Trophoblast cell (in vitro differentiated cells and primary cell): ENCODE measurements at regions not wholly inside any gene's neighbourhood (a gene's known extent, or its start where the extent isn't known, plus 50 kb on each side); places are given as distances from the start of the nearest gene placed in this dataset.
A peak's percentile ranks its signal among the peaks of the same experiment; 100 is the strongest.

Experiments
- DNase-seq, 2 donors: peaks; one replicate each; pipeline ENCODE4 v3.0.0-alpha.2; 2016
- H2AFZ ChIP-seq: 2 replicates; pipeline ENCODE4 v1.6.1; 2013; ENCODE audit warnings: low read length, moderate library complexity, mild to moderate bottlenecking; ENCODE audit not compliant: insufficient read depth, poor library complexity
- H2AK5ac ChIP-seq: 2 replicates; pipeline ENCODE4 v1.6.1; 2013; ENCODE audit warnings: mild to moderate bottlenecking, low read length
- H2BK120ac ChIP-seq: 2 replicates; pipeline ENCODE4 v1.6.1; 2013; ENCODE audit warnings: low read length, mild to moderate bottlenecking, moderate library complexity; ENCODE audit not compliant: insufficient read depth, poor library complexity
- H2BK12ac ChIP-seq: 2 replicates; pipeline ENCODE4 v1.6.1; 2013; ENCODE audit warnings: mild to moderate bottlenecking, low read length, moderate library complexity
- H2BK5ac ChIP-seq: 2 replicates; pipeline ENCODE4 v1.6.1; 2013; ENCODE audit warnings: low read length, low read depth, moderate library complexity, mild to moderate bottlenecking; ENCODE audit not compliant: poor library complexity
- H3K14ac ChIP-seq: 2 replicates; pipeline ENCODE4 v1.6.1; 2013; ENCODE audit warnings: mild to moderate bottlenecking, low read length
- H3K18ac ChIP-seq: 2 replicates; pipeline ENCODE4 v1.6.1; 2013; ENCODE audit warnings: mild to moderate bottlenecking, low read length
- H3K23ac ChIP-seq: 2 replicates; pipeline ENCODE4 v1.6.1; 2013; ENCODE audit warnings: low read length
- H3K27ac ChIP-seq: 2 replicates; pipeline ENCODE4 v1.5.1; 2013; ENCODE audit warnings: low read depth, mild to moderate bottlenecking, inconsistent platforms, low read length, moderate library complexity
- H3K27me3 ChIP-seq: 2 replicates; pipeline ENCODE4 v1.6.1; 2013; ENCODE audit warnings: inconsistent platforms, mild to moderate bottlenecking, low read length, moderate library complexity; ENCODE audit not compliant: insufficient read depth
- H3K36me3 ChIP-seq, 2 experiments: 1 replicate in 1 of 2; 2 replicates in 1 of 2; pipeline ENCODE4 v1.6.1; 2013; ENCODE audit warnings: low read length in 2 of 2, mild to moderate bottlenecking in 2 of 2, moderate library complexity in 1 of 2; ENCODE audit not compliant: insufficient read depth in 2 of 2, control insufficient read depth in 1 of 2
- H3K4ac ChIP-seq: 2 replicates; pipeline ENCODE4 v1.6.1; 2013; ENCODE audit warnings: low read depth, mild to moderate bottlenecking, low read length, moderate library complexity
- H3K4me1 ChIP-seq, 2 experiments: 1 replicate in 1 of 2; 2 replicates in 1 of 2; pipeline ENCODE4 v1.6.1; 2013; ENCODE audit warnings: low read length in 2 of 2, mild to moderate bottlenecking in 2 of 2, moderate library complexity in 1 of 2; ENCODE audit not compliant: insufficient read depth in 2 of 2, control insufficient read depth in 1 of 2
- H3K4me2 ChIP-seq: 2 replicates; pipeline ENCODE4 v1.6.1; 2013; ENCODE audit warnings: inconsistent platforms, mild to moderate bottlenecking, low read length, moderate library complexity
- H3K4me3 ChIP-seq: 2 replicates; pipeline ENCODE4 v1.5.1; 2013; ENCODE audit warnings: mild to moderate bottlenecking, low read depth, low read length, inconsistent platforms
- H3K79me1 ChIP-seq: one replicate; pipeline ENCODE4 v1.6.1; 2013; ENCODE audit warnings: low read length
- H3K79me2 ChIP-seq: 2 replicates; pipeline ENCODE4 v1.6.1; 2013; ENCODE audit warnings: low read length, mild to moderate bottlenecking; ENCODE audit not compliant: control insufficient read depth, insufficient read depth, poor library complexity
- H3K9ac ChIP-seq: 2 replicates; pipeline ENCODE4 v1.6.1; 2013; ENCODE audit warnings: mild to moderate bottlenecking, low read length
- H3K9me3 ChIP-seq: 2 replicates; pipeline ENCODE4 v1.6.1; 2013; ENCODE audit warnings: low read depth, mild to moderate bottlenecking, control low read depth, inconsistent platforms, low read length; ENCODE audit not compliant: insufficient read depth
- H4K12ac ChIP-seq: 2 replicates; pipeline ENCODE4 v1.6.1; 2013; ENCODE audit warnings: low read depth, mild to moderate bottlenecking, low read length, moderate library complexity
- H4K8ac ChIP-seq: 2 replicates; pipeline ENCODE4 v1.6.1; 2013; ENCODE audit warnings: low read depth, mild to moderate bottlenecking, low read length, moderate library complexity
- H4K91ac ChIP-seq: one replicate; pipeline ENCODE4 v1.6.1; 2013; ENCODE audit warnings: low read depth, mild to moderate bottlenecking, low read length, moderate library complexity
- WGBS: extraction: QIAGEN DNeasy Blood & Tissue Kit; methylation state at CpG from one replicate; pipeline ENCODE4 v1.1.7; 2013; ENCODE audit warnings: missing lambda C conversion rate; ENCODE audit not compliant: insufficient read length, insufficient coverage; ENCODE audit errors: extremely low coverage; 5-methylcytosine and 5-hydroxymethylcytosine counted together

- no peak overlapping the region for H3K18ac ChIP-seq
- no CpG with 5 or more reads among the region's 8 CpGs for WGBS
- DNase-seq: peak; percentile 73 to 81
Observed at GRCh38 chr3:127462111-127462655, 128.3 kb downstream of the TPRA1 start.

GRCh38 chr3:127461286-127461910 lies 129.1 kb downstream of the TPRA1 start:
- H3K14ac ChIP-seq: no peak overlapping the region
- no peak overlapping the region for H3K18ac ChIP-seq
- peaks cover 9% of the 10 kb centered on the region for H3K27me3 ChIP-seq
- H3K4me3 ChIP-seq: no peak overlapping the region
- DNase-seq: no peak
- H2BK12ac ChIP-seq: no peak overlapping the region
- no peak overlapping the region for H4K12ac ChIP-seq
- no peak overlapping the region for H2BK5ac ChIP-seq
- H2AFZ ChIP-seq: no peak overlapping the region
- H3K27ac ChIP-seq: no peak overlapping the region
- peaks cover 2% of the 10 kb centered on the region for H3K9me3 ChIP-seq
- H4K8ac ChIP-seq: no peak overlapping the region
- no peak overlapping the region for H2BK120ac ChIP-seq
- H3K79me1 ChIP-seq: no peaks in the 10 kb centered on the region
- H2AK5ac ChIP-seq: no peak overlapping the region
- no CpG with 5 or more reads among the region's 10 CpGs for WGBS
- H3K9ac ChIP-seq: no peak overlapping the region
- no peak overlapping the region for H3K23ac ChIP-seq
- no peaks in the 10 kb centered on the region for H3K79me2 ChIP-seq
- no peaks in the 10 kb centered on the region for H3K36me3 ChIP-seq
- H3K4me1 ChIP-seq: peaks cover 4 to 5% of the 10 kb centered on the region in 2 experiments
- no peak overlapping the region for H3K4me2 ChIP-seq
- H3K4ac ChIP-seq: no peak overlapping the region
- no peak overlapping the region for H4K91ac ChIP-seq

More at GRCh38 chr3:127462111-127462655, 128.3 kb downstream of the TPRA1 start:
- Histone ChIP-seq H3K27me3 (peaks cover 6% of the 10 kb centered on the region), H3K4me3 (no peak overlapping the region), H3K79me1 (no peaks in the 10 kb centered on the region), H2AFZ (no peak overlapping the region), H2AK5ac (no peak overlapping the region), H3K4me2 (no peak overlapping the region), H4K91ac (no peak overlapping the region), H3K36me3 (no peaks in the 10 kb centered on the region), H3K9ac (no peak overlapping the region), H3K79me2 (no peaks in the 10 kb centered on the region), H3K23ac (no peak overlapping the region), H4K8ac (no peak overlapping the region), H2BK12ac (no peak overlapping the region), H2BK120ac (no peak overlapping the region), H3K27ac (no peak overlapping the region), H2BK5ac (no peak overlapping the region), H4K12ac (no peak overlapping the region), H3K14ac (no peak overlapping the region), H3K4me1 (peaks cover under 1% of the 10 kb centered on the region in 2 experiments), H3K9me3 (peaks cover 2% of the 10 kb centered on the region), H3K4ac (no peak overlapping the region)

DNA sequence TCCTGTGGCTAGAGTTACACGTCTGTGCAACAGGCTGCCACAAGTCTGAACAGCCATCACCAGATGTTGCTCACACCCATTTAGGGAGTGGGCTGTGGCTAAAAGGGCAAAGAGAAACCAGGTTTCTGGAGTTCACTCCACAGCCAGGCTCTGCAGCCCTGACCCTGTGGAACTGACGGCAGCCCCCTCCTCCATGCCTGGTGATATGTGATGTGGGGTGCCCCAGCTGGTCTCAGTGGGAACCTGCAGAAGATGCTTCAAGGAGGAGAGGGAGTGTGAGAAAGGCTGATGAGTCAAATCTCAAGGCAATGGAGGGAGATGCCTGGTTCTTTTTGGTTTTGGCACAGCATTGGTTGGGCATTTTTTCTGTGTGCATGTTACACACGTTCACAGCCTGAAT lies 130.6 kb downstream of the TPRA1 start:
- no peak overlapping the region for H4K12ac ChIP-seq
- H3K36me3 ChIP-seq: no peaks in the 10 kb centered on the region
- H3K27me3 ChIP-seq: peaks cover 9% of the 10 kb centered on the region
- H3K27ac ChIP-seq: no peak overlapping the region
- H2BK120ac ChIP-seq: no peak overlapping the region
- no peak overlapping the region for H3K4ac ChIP-seq
- H4K8ac ChIP-seq: no peak overlapping the region
- no peaks in the 10 kb centered on the region for H3K79me1 ChIP-seq
- DNase-seq: no peak
- H3K79me2 ChIP-seq: no peaks in the 10 kb centered on the region
- H3K4me3 ChIP-seq: no peak overlapping the region
- peaks cover 2% of the 10 kb centered on the region for H3K9me3 ChIP-seq
- no peak overlapping the region for H3K23ac ChIP-seq
- H3K4me1 ChIP-seq: peaks cover 8 to 9% of the 10 kb centered on the region in 2 experiments
- no peak overlapping the region for H3K14ac ChIP-seq
- H2BK5ac ChIP-seq: no peak overlapping the region
- no peak overlapping the region for H2AFZ ChIP-seq
- WGBS: no CpG with 5 or more reads among the region's 3 CpGs
- H3K9ac ChIP-seq: no peak overlapping the region
- H3K4me2 ChIP-seq: no peak overlapping the region
- no peak overlapping the region for H4K91ac ChIP-seq
- no peak overlapping the region for H3K18ac ChIP-seq
- no peak overlapping the region for H2AK5ac ChIP-seq
- no peak overlapping the region for H2BK12ac ChIP-seq

GRCh38 chr3:127458696-127459604 lies 131.6 kb downstream of the TPRA1 start:
- no CpG with 5 or more reads among the region's 20 CpGs for WGBS
- no peak overlapping the region for H2AK5ac ChIP-seq
- H3K36me3 ChIP-seq: no peaks in the 10 kb centered on the region
- H3K14ac ChIP-seq: no peak overlapping the region
- H4K8ac ChIP-seq: no peak overlapping the region
- H3K4me2 ChIP-seq: no peak overlapping the region
- H3K18ac ChIP-seq: no peak overlapping the region
- H3K9me3 ChIP-seq: peaks cover 2% of the 10 kb centered on the region
- no peak overlapping the region for H3K4me3 ChIP-seq
- H2BK120ac ChIP-seq: no peak overlapping the region
- peak in 1 of 2 donors; percentile 49 for DNase-seq
- H3K79me2 ChIP-seq: no peaks in the 10 kb centered on the region
- no peaks in the 10 kb centered on the region for H3K79me1 ChIP-seq
- H3K4ac ChIP-seq: no peak overlapping the region
- no peak overlapping the region for H2AFZ ChIP-seq
- peaks cover 9% of the 10 kb centered on the region for H3K27me3 ChIP-seq
- no peak overlapping the region for H4K91ac ChIP-seq
- no peak overlapping the region for H3K9ac ChIP-seq
- peaks cover 8 to 9% of the 10 kb centered on the region in 2 experiments for H3K4me1 ChIP-seq
- no peak overlapping the region for H4K12ac ChIP-seq
- H2BK12ac ChIP-seq: no peak overlapping the region
- H3K23ac ChIP-seq: no peak overlapping the region
- H2BK5ac ChIP-seq: no peak overlapping the region
- H3K27ac ChIP-seq: no peak overlapping the region
